ENCODE measurements at regions not wholly inside any gene's neighbourhood (a gene's known extent, or its start where the extent isn't known, plus 50 kb on each side); places are given as distances from the start of the nearest gene placed in this dataset.

- H3K4me1 ChIP-seq (ENCODE audit: control insufficient read depth, extremely low read depth, insufficient read depth, low read length): peaks cover 5% of the 10 kb centered on the region
- no peak overlapping the region for H3K4me3 ChIP-seq (replicated peaks in 1 of 3; ENCODE audit: insufficient read depth in 1 of 3, low read depth in 1 of 3, low read length in 3 of 3)
- dilution Hi-C loops (cut with MboI; ENCODE audit: extremely low pct_ligation_motif_present, low sequenced_read_pairs): no loop called here
- H3K27me3 ChIP-seq (ENCODE audit: control insufficient read depth in 2 of 2, insufficient read depth in 2 of 2, low read length in 2 of 2): no peaks in the 10 kb centered on the region
- POLR2A ChIA-PET: no interaction called here
- H3K9me1 ChIP-seq (replicated peaks; ENCODE audit: control insufficient read depth, extremely low read depth, insufficient read depth, low read length): no peaks in the 10 kb centered on the region
- H3K36me3 ChIP-seq (ENCODE audit: control insufficient read depth in 2 of 2, extremely low read depth in 1 of 2, insufficient read depth in 2 of 2, low read length in 2 of 2): no peaks in the 10 kb centered on the region
- CTCF ChIA-PET: interaction anchor here (1.7 to 4.0 kb wide), 3 partner anchors 12 to 176 kb away, joined by 7 to 26 read pairs (median 10); no protein-coding TSS in a partner anchor
- no peak overlapping the region for H3K9ac ChIP-seq (replicated peaks; ENCODE audit: extremely low read depth, insufficient read depth, low read length)
- no peaks in the 10 kb centered on the region for H4K20me1 ChIP-seq (replicated peaks; ENCODE audit: control insufficient read depth, extremely low read depth, insufficient read depth, low read length)
- H3K27ac ChIP-seq (ENCODE audit: insufficient read depth, low read depth, low read length): no peak overlapping the region
- no peak for DNase-seq (ENCODE audit: low read depth, low spot score)
- no peak overlapping the region for H2AFZ ChIP-seq (ENCODE audit: low read depth, low read length)
- intact Hi-C loops (cut with micrococcal nuclease): no loop called here
- TF ChIP-seq MYC (IDR thresholded peaks at IDR 0.05; ENCODE audit: low read depth, low read length) (no peak), POLR2A (IDR thresholded peaks at IDR 0.05; ENCODE audit: low read depth, low read length) (no peak), CTCF (IDR thresholded peaks at IDR 0.05; ENCODE audit: extremely low read depth in 1 of 2, insufficient read depth in 1 of 2, low read depth in 1 of 2, low read length in 2 of 2) (no peak), FOS (IDR thresholded peaks at IDR 0.05; ENCODE audit: borderline replicate concordance, insufficient read depth, low read length) (no peak), EZH2 (IDR thresholded peaks at IDR 0.05; ENCODE audit: borderline replicate concordance, low read depth, low read length, severe bottlenecking) (no peak), GATA2 (IDR thresholded peaks at IDR 0.05; ENCODE audit: insufficient read depth, insufficient read length, low read depth, low read length) (no peak), JUN (IDR thresholded peaks at IDR 0.05; ENCODE audit: borderline replicate concordance, insufficient read depth, insufficient read length, low read depth) (no peak), MAX (IDR thresholded peaks at IDR 0.05; ENCODE audit: insufficient read depth, insufficient read length) (no peak), POLR2AphosphoS5 (IDR thresholded peaks at IDR 0.05; ENCODE audit: insufficient read depth, low read depth, low read length) (no peak)
- no TSS peak for BruUV-seq (replicated peaks)
- H3K4me2 ChIP-seq (ENCODE audit: insufficient read depth, low read length): no peak overlapping the region
- H3K9me3 ChIP-seq (replicated peaks; ENCODE audit: control insufficient read depth, insufficient read depth, low read length): no peaks in the 10 kb centered on the region
- H3K79me2 ChIP-seq (ENCODE audit: control insufficient read depth, insufficient read depth, low read length): no peaks in the 10 kb centered on the region
- no peak for FAIRE-seq
These were observed 109.4 kb upstream of the SERTAD2 start for GRCh38 chr2:64763126-64763525.

Measured in endothelial cell of umbilical vein (primary cell).